GM19324 (cell line): ENCODE measurements at regions not wholly inside any gene's neighbourhood (a gene's known extent, or its start where the extent isn't known, plus 50 kb on each side); places are given as distances from the start of the nearest gene placed in this dataset.

ENCODE experiments used
- ATAC-seq: cut with Tn5 transposase; IDR thresholded peaks from one replicate; pipeline ENCODE4 v1.9.1; 2021; ENCODE audit warnings: mild to moderate bottlenecking, moderate library complexity; ENCODE audit not compliant: unreplicated experiment, low FRiP score

- ATAC-seq, result no peak
Observed at GRCh38 chr3:193825617-193826016, 232.6 kb downstream of the OPA1 start.

DNA sequence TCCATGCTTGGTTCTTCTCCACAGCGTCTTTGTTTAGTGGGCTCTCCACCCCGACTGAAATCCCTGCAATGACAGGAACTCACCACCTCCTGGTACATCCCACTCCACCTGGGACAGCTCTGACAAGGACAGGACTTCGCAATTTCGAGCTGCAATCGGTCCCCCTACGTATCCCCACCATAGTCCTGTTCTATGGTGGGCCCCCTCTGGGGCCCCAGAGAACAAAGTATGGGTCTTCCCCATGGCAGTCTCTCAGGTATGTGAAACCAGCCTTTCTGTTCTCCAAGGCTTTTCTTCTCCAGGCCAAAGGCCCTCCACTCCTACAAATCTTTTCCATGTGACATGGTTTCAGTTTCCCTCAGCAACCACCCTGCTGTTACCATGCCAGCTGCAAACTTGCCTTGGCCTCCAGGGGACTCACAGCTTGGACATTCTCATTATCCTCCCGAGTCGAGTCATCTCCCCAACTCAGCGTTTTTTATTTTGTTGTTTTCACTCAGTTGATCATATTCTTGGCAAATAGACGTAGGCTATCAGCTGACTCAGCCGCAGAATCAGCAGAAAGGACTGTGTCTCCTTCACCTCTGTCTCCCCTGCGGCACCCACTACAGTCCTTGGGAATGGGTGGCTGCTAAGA is 233.3 kb downstream of the OPA1 start:
- no peak for ATAC-seq

- ATAC-seq, result no peak
Observed at GRCh38 chr3:193827040-193827669, 234.1 kb downstream of the OPA1 start.

DNA sequence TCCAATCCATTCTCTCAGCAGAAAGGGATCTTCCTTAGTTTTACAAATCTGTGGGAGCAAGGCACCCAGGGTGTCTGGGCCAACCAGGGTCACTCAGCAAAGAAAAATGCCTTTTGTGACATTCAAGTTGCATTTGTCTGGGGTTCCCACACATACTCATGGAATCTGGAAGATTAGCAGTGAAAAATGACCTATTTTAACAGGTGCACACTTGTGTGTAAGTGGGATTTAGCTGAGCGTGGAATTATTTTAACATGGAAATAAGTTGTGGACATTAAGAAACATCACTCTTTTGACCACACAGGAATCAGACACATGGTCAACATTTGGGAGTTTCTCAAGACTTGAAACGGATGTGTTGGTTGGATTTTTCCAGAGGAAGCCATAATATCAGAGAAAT is 234.9 kb downstream of the OPA1 start:
- ATAC-seq, result no peak

DNA sequence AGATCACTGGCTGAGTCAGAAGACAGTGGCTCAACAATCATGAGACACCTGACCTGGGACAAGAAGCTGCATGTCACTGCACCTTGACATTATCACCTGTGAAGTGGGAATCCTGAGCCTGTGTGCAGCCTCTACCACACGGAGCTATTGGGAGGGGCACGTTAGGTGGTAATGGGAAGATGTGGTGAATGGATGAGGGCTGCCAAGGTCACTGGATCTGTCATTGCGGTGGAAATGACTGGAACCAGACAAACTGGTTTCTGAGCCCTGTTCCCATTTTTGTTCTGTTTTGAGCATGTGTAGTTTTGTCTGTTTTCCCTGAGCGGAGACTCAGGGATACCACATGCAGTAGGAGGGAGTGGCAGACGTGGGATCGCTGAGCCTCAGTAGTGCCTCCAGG is 235.5 kb downstream of the OPA1 start:
- ATAC-seq, result no peak

GRCh38 chr3:193829781-193830180 is 236.8 kb downstream of the OPA1 start:
- ATAC-seq, result no peak

- no peak for ATAC-seq
Observed at GRCh38 chr3:193830791-193831191, 237.8 kb downstream of the OPA1 start.

DNA sequence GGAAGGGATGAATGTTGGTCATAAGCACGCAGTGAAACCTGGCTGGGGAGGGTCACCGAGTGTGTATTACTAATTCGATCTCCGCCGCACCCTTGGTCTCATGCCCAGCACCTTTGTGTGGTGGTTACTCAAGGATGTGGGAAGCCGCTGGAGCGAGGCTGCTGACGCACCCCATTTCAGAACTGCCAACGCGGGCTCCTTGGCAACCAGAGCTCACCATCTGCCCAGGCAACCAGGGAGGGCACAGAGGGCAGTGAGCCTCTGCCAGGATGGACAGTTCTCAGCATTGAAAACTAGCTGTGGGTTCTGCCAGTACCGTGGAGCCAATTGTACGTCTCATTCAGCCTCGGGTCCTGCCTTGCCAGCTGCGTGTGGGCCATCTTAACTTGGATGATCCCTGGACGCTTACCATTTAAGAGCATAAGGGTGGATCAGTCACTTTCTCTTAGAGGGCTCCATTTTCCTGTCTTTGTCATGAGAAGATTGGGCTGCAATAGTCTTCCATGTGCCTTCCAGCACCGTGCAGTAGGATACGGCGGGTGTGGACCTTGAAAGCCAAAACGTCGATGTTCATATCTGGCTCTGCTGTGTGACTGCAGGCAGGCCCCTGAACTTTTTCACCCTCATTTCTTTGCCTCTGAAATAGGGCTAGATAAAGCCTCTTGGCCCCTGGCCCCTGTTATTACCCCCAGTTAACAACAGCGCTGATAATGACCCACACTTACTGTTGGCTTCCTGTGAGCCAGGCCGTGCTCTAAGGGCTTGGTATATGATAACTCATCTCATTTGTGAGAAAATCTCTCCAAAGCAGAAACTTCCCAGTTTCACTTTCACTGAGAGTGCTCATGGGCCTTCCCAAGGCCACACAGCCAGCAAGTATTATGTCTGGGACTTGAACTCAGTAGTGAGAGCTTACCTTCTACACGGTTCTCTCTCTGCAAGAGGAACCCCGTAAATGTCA is 238.8 kb downstream of the OPA1 start:
- peak; percentile 57 for ATAC-seq

- ATAC-seq, result no peak
Observed at GRCh38 chr3:193832833-193833413, 239.9 kb downstream of the OPA1 start.

DNA sequence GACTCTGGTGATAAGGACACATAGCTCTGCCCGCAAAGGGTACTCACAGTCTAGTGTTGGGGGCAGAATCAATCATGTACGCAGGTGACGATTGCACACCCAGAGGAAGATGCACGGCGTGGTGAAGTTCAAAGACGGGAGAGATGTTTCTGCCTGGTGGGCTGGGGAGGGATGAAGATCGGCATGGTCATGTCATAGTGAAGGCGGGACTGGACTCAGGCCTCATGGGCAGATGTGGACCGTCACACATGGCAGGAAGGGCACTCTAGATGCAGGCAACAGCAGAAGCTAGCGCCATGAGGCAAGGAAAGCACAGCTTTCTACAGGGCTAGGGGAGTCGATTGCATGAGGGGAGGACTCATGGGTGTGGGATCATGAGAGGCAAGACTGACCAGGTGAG is 240.6 kb downstream of the OPA1 start:
- no peak for ATAC-seq

DNA sequence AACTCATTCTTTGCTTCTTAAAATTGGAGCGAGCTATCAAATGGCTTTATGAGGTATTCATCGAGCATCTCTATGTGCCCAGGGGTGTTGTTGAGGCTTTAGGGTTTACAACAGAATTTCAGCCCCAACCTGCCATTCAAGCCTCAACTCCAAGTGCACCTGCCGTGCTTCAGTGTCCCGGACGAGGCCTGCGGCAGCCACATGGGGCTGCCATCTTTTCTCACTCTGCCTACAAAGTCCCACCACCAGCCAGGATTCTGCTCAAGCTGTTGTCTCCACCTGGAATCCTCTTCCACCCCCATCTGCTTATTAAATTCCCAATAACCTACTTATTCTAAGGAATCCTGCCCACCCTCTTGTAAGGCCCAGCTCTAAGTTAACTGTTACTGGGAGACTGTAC is 242.4 kb downstream of the OPA1 start:
- no peak for ATAC-seq

DNA sequence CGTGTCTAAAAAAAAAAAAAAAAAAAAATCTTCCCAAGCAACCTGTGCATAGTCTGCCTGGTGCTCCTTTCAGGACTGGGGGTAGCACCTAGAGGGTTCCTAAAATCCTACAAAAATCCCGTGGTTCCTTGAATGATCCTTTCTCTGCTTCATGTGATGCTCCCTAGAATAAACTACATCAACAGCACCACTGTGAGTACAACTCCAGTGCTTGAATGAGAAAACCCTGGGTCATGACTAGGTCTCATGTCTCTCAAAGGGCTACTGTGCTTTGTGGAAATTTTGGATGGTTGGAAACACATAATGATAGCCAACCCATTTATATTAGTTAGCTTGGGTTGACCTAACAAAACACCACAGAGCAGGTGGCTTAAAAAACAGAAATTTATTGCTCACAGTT is 243.5 kb downstream of the OPA1 start:
- ATAC-seq, result no peak

- no peak for ATAC-seq
Observed at GRCh38 chr3:193836918-193837317, 243.9 kb downstream of the OPA1 start.

GRCh38 chr3:193837347-193837827 is 244.4 kb downstream of the OPA1 start:
- no peak for ATAC-seq

DNA sequence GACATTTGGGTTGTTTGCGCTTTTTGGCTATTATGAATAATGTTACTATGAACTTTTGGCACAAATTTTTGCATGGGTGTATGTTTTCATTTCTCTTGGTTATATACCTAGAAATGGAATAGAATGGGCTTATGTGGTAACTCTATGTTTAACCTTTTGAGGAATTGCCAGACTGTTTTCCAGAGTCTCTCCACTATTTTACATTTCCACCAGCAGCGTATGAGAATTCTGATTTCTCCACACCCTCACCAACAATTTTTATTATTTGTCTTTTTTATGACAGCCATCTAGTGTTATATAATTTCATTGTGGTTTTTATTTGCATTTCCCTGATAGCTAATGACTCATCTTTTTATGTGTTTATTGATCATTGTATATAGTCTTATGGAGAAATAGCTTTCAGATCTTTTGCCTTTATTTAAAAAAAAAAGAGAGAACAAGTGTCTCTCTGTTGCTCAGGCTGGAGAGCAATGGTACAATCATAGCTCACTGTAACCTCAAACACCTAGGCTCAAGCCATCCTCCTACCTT is 247.2 kb downstream of the OPA1 start:
- ATAC-seq, result no peak

DNA sequence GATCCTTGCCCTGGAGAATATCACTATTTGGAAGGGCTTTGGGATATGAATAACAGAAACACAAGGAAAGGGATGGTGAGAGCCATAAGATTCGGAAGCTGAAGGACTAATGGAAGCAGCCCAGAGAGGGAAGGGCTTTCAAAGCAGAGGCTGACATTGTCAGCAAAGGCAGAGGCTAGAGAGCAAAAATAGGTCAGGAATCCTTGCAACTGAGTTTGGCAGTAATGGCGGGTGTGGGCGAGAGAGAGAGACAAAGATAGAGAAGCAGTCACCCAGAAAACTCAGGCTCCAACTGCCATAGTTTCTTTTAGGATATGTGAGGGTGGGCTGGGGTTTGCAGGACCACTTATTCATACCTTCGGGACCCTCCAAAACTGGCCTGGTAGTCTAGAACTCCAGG is 248.6 kb downstream of the OPA1 start:
- ATAC-seq, result no peak

DNA sequence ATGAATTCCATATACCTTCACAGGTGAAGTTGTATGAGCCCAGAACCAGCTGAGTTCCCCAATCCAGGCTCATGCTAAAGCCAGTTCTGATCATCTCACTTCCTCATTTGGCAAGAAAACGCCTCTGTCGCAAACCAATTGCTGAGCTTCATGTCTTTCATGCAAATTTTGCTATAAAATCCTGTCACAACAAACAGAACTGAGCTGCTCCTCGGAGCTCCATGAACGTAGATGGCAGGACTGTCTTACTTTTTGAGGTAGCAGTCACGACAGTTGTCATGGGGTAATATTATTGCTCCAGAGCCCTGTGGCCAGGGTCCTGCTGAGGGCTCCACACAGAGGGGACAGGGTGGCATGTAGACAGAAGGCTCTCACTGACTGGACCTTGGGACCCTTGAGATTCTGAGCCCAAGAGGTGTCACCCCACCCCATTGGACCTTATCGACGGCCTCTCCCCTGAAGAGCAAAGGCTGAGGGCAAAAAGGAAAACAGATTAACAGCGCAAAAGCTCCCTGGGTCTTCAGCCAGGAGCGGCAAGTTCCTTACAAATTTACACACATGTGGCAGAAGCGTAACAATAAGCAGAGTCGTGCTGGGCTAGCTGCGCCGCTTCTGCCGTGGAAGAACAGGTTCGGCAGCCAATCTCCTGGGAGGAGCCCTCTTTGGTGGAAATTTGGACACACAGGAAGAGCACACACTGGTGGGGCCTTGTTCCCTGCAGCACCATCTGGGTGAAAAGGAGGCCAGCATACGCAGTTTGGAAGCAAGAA is 249.2 kb downstream of the OPA1 start:
- peak; percentile 39 for ATAC-seq

DNA sequence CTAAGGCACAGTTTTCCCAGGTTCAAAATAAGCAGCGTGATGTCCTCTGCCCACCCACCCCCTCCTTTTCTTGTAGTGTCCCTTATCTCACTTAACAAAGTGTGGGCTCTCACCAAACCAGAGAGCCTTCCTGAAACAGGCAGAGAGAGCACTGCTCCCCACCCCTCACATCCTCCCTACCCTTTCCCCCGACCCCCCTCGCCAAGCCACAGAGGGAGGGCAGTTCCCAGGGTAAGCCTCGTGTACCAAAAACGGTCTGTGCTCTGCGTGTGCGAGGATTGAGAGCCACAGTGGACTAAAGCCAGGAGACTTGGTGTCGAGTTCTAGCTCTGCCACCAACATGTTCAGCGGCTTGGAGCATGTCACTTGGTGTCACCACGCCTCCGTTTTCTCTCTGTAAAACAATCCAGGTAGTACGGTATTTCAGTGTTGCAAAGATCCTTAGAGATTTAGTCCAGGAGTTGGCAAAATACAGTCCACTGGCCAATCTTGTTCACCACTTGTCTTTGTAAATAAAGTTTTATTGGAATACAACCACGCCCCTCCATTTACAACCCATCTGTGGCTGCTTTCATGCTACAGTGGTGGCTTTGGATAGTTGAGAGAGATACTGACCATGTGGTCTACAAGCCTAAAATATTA is 249.9 kb downstream of the OPA1 start:
- no peak for ATAC-seq

DNA sequence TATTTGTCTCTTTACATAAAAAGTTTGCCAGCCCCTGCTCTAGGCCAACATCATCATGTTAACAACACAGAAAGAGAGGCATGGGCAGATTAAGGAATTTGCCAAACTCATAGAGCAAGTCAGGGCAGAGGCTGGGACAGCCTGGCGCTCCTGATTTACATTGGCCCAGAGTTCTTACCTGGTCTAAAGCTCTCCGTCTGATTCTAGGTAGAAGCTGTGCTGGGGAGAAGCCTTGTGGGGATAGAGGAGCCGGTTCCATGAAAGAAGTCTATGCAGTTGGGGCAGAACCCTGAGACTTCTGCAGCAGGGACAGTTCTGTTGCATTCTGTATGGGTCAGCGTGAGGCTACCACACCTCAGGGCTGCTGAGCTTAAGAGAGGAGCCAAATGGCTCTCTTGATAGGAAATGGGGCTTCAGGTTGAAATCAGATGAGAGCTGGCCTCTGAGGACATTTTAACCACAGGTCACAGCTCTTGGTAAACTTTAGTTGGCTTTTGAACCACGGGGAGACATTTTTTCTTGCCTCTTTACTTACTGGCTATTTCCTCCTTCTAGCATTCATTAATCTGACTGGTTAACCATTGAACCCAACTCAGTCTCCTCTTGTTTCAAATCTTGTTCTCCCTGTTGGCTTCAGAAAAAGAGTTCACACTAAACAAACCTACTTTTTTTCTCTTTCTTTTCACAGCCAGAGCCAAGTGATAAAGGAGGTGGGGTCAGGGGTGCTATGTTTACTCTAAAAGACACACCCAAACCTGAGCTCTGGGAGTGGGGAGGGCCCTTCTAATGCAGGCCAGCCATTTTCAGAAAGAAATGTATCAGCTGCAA is 250.7 kb downstream of the OPA1 start:
- peak; percentile 58 for ATAC-seq
